ENCODE measurements at regions not wholly inside any gene's neighbourhood (a gene's known extent, or its start where the extent isn't known, plus 50 kb on each side); places are given as distances from the start of the nearest gene placed in this dataset.

DNA sequence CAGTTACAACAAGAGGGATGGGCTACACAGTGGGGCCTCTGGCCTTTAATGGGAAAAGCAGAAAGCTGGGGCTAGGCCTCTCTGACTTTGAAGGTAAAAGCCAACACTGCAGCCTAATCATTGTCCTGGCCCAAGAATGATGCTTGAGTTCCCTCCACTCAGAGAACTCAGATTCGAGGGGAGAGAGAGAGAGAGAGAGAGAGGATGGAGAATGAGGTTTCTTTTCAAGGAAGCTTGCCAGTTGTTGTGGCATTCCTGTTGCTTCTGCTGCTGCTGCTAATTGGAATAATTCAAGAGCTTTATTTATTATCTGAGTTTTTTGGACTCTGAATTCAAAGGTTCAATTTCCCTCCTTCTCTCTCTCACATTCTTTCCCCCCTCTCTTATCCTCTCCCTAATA is 144.6 kb upstream of the IRX6 start:
- H3K4me1 ChIP-seq = no peaks in the 10 kb centered on the region
- H3K27ac ChIP-seq = no peak overlapping the region
- no peak overlapping the region for H3K4me3 ChIP-seq
- WGBS, 2 donors (ENCODE audit: low coverage in 1 of 2) = 40 to 63% methylated on average over 1 of the region's 1 CpG
- TF ChIP-seq EP300 (IDR thresholded peaks at IDR 0.05) (no peak), POLR2A (IDR thresholded peaks at IDR 0.05) (no peak), POLR2AphosphoS5 (IDR thresholded peaks at IDR 0.05) (no peak)
- TF ChIP-seq, protein P1, sequence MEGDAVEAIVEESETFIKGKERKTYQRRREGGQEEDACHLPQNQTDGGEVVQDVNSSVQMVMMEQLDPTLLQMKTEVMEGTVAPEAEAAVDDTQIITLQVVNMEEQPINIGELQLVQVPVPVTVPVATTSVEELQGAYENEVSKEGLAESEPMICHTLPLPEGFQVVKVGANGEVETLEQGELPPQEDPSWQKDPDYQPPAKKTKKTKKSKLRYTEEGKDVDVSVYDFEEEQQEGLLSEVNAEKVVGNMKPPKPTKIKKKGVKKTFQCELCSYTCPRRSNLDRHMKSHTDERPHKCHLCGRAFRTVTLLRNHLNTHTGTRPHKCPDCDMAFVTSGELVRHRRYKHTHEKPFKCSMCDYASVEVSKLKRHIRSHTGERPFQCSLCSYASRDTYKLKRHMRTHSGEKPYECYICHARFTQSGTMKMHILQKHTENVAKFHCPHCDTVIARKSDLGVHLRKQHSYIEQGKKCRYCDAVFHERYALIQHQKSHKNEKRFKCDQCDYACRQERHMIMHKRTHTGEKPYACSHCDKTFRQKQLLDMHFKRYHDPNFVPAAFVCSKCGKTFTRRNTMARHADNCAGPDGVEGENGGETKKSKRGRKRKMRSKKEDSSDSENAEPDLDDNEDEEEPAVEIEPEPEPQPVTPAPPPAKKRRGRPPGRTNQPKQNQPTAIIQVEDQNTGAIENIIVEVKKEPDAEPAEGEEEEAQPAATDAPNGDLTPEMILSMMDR (IDR thresholded peaks at IDR 0.05) = no peak
- peaks cover 0 to 14% (median 0%) of the 10 kb centered on the region in 3 donors for H3K9me3 ChIP-seq
- ATAC-seq = no peak
- no peaks in the 10 kb centered on the region for H3K36me3 ChIP-seq
- H3K27me3 ChIP-seq = peaks cover 4% of the 10 kb centered on the region

DNA sequence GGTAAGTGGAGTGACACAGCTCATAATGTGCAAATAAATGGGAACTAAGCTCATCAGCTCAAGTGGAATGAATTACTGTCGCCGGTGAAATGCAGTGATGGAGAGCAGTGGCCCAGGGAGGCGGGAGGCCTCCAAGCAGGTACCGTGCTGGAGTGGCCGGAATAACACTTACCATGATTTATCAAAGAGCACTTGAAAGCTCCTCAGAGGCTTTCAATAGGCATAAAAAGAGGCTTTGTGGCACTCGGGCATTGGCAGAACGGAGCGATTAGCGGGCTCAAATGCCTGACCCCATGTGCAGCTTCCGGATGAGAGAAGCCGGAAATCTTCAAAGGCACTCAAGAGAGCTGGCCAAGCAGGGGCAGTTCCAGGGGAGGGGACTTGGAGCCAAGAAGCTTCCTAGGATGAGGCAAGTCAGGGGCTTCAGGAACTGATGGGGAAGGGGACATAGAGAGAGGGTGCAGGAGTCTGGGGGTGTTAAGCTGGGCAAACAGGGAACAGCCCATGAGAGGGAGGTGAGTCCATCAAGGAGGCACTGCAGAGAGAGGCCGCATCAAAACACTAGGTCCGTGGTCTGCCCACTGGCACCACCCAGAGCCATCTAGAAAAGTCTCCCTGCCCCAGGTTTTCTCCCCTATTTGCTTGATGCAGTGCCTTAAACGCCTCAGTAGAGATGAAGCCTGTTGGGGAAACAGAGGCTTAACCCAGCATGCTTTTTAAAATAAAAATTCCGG is 144.0 kb upstream of the IRX6 start:
- 64 to 100% methylated on average over 2 to 13 of the region's 15 CpGs for WGBS, 2 donors (ENCODE audit: low coverage in 1 of 2)
- Histone ChIP-seq H3K36me3 (no peaks in the 10 kb centered on the region), H3K4me3 (no peak overlapping the region), H3K9me3 (peaks cover 0 to 14% (median 0%) of the 10 kb centered on the region in 3 donors), H3K27ac (no peak overlapping the region), H3K4me1 (no peaks in the 10 kb centered on the region), H3K27me3 (peaks cover 10% of the 10 kb centered on the region)
- no peak for ATAC-seq
- TF ChIP-seq POLR2A (IDR thresholded peaks at IDR 0.05) (no peak), POLR2AphosphoS5 (IDR thresholded peaks at IDR 0.05) (no peak), EP300 (IDR thresholded peaks at IDR 0.05) (no peak)
- TF ChIP-seq, protein P1 (IDR thresholded peaks at IDR 0.05) = no peak

DNA sequence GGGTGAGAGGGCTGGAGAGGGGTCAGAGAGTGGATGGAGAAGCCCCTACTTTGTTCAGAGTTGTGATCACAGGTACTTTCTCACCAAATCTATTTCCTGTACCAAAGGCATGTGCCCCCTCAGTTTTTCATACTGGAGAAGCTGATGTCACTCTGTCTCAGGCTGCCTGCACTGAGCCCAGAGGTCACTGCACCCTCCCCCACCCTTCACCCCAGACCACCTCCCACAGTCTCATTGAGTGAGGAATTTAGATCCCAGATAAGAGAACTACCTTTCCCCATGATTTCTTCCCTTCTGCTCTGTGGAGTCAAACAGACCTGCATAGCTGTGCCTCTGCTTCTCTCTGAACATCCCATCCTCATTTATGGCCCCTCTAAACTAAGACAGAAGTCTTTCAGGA is 140.0 kb upstream of the IRX6 start:
- Histone ChIP-seq H3K27ac (no peak overlapping the region), H3K4me3 (no peak overlapping the region), H3K9me3 (no peaks in the 10 kb centered on the region), H3K4me1 (no peaks in the 10 kb centered on the region), H3K36me3 (no peaks in the 10 kb centered on the region), H3K27me3 (peaks cover 26% of the 10 kb centered on the region)
- no peak for TF ChIP-seq POLR2AphosphoS5 (IDR thresholded peaks at IDR 0.05)
- TF ChIP-seq, protein P1 (IDR thresholded peaks at IDR 0.05) = no peak
- no peak for TF ChIP-seq POLR2A (IDR thresholded peaks at IDR 0.05)
- no peak for TF ChIP-seq EP300 (IDR thresholded peaks at IDR 0.05)
- no peak for ATAC-seq

DNA sequence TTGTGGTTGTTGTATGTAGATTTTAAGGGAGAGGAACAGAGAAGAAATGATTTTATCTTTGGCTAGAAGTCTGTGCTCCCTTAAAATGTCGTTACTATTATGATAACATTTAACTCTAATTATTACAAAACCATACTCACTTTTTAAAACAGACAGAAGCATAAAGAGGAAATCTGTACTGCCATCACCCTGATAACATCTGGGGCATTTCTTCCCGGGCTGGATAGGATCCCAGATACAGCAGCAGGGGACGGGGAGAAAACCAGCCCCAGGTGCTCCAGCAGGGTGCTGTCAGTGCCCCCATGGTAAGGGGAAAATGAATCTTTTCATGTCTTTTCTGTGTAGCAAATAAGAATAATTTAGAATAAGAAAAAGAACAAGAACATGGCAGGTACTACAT is 139.4 kb upstream of the IRX6 start:
- TF ChIP-seq EP300 (IDR thresholded peaks at IDR 0.05) (no peak), POLR2A (IDR thresholded peaks at IDR 0.05) (no peak), POLR2AphosphoS5 (IDR thresholded peaks at IDR 0.05) (no peak)
- TF ChIP-seq, protein P1 (IDR thresholded peaks at IDR 0.05) = no peak
- Histone ChIP-seq H3K9me3 (no peaks in the 10 kb centered on the region), H3K4me1 (no peaks in the 10 kb centered on the region), H3K4me3 (no peak overlapping the region), H3K27ac (no peak overlapping the region), H3K27me3 (peaks cover 26% of the 10 kb centered on the region), H3K36me3 (no peaks in the 10 kb centered on the region)
- ATAC-seq = no peak
- 17 to 18% methylated on average over 1 to 3 of the region's 3 CpGs for WGBS, 2 donors (ENCODE audit: low coverage in 1 of 2)

DNA sequence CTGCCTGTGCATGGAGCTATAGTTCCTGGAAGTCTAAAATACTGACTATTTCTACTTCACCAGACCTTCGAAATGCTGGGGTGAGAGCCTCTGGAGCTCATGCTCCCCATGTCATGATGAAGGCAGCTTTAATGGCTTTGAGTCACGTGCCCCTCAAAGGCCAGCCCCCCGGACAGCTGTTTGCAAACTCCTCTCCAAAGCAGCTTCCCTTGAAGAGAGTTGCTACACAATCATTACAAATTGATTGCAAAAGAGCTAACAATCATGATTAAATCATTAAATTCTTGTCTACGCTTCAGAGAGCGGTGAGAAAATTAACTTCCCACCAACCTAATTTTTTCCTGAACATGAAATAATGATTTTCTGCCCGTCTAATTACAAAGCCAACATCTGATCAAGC is 134.8 kb upstream of the IRX6 start:
- Histone ChIP-seq H3K9me3 (peaks cover 0 to 16% (median 0%) of the 10 kb centered on the region in 3 donors), H3K27ac (no peak overlapping the region), H3K27me3 (peaks cover 44% of the 10 kb centered on the region), H3K4me3 (no peak overlapping the region), H3K36me3 (no peaks in the 10 kb centered on the region), H3K4me1 (no peaks in the 10 kb centered on the region)
- ATAC-seq = no peak
- TF ChIP-seq POLR2AphosphoS5 (IDR thresholded peaks at IDR 0.05) (no peak), EP300 (IDR thresholded peaks at IDR 0.05) (no peak), POLR2A (IDR thresholded peaks at IDR 0.05) (no peak)
- TF ChIP-seq, protein P1 (IDR thresholded peaks at IDR 0.05) = no peak
- 42 to 51% methylated on average over 6 of the region's 6 CpGs for WGBS, 2 donors (ENCODE audit: low coverage in 1 of 2)
